ENCODE measurements at regions not wholly inside any gene's neighbourhood (a gene's known extent, or its start where the extent isn't known, plus 50 kb on each side); places are given as distances from the start of the nearest gene placed in this dataset.

GRCh38 chr12:76643438-76643837 lies 83.9 kb upstream of the OSBPL8 start:
- TF ChIP-seq CTCF (conservative IDR thresholded peaks at IDR 0.05) (no peak), ZFX (IDR thresholded peaks at IDR 0.05) (no peak)

Measured in C4-2B (cell line).